GM19238 (cell line): ENCODE measurements at regions not wholly inside any gene's neighbourhood (a gene's known extent, or its start where the extent isn't known, plus 50 kb on each side); places are given as distances from the start of the nearest gene placed in this dataset.

Experiments
- DNase-seq: peaks from one replicate; pipeline ENCODE4 v3.0.0; 2011; ENCODE audit warnings: low spot score; ENCODE audit not compliant: insufficient read length

DNA sequence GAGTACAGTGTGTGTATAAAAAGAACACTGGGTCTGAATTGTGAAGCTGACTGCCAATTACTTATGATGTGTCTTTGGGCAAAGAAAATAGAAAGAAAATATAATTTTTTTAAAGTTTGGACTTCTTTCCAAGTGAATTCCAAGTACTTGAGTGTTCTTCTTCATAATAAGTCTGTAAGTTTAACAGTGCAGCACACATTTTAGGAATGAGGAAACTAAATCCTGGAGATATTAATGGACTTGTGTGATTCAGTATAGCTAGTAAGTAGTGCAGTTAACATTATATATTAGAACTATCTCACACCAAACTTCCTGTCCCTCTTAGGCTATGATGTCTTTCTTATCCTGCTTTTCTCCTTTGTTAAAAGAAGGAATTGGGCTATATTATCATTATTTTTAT lies 1953.8 kb downstream of the MAT2B start:
- no peak for DNase-seq

DNA sequence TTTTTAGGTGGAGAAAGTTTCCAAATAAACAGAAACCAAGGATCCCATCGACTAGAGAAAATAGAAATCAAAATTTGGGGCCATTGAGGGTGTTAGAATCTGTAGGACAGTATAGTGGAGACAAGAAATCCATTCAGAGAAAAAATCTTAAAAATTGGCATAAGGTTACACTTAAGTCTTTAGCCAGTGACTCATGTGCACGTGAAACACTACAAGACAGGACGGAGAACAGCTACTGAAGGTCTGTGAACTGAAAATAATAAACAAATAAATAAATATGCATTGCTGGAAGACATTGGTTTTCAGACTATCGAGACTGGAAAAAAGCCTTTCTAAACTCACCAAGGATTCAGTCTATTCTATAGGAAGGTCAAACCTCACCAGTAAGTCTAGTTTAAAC lies 1955.5 kb downstream of the MAT2B start:
- no peak for DNase-seq

DNA sequence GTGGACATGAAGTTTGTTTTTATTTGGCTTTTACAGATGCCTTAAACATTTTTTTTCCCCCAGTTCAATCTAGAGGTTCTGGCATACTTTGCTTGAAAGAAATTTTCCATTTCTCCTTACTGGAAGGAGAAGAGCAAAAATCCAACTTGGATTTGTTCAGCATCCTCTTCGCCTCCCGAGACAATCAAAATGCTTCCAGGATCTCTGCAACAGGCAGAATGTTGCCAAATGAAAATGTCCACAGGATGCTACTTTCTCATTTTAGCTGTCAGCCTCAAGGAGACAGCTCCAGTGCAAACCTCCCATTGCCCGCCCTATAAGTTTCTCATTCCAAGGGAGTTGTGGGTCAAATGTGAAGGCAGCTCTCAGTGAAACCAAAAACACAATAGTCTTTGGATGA lies 1972.1 kb downstream of the MAT2B start:
- DNase-seq: no peak

DNA sequence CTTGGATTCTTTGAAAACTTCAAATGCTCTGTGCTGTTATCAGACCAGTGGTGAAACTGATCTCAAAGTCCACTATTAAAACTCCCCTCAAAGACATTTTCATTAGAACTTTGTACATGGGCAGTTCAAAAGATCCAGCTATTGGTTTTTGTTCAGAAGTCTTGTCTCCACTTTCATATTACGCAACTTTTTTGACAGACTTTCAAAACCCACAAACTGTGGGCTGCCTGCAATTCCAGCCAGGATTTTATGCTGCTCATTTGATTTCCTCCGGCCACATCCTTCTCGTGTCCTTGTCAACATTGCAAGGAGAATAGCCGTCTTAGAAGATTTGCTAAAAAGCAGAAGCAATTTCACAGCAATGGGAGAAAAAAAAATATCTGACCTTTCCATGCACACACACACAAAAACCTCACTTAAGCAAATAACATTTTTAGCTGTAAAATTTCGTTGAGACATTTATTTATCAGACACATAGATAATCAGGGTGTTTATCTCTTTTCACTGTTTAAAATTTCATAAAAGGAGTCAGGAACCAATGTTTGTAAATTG lies 1990.5 kb downstream of the MAT2B start:
- no peak for DNase-seq

DNA sequence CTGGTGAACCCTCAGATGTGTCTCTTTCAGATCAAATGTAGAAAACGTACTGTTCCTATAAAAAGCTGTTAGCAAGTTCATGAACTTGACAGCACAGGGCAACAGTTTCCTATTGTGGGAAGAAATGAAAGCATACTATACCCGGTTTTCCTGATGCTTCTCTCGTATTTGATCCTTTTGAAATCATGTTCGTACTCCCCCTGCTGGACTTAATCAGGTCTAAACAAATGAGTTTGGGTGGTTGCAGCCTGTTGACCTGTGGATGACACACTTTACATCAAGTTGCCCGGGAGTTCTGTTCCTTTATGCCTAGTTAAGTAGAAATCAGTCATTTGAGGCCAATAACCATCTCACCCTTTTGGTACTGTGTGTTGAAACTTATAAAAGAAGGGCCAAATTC lies 1992.3 kb downstream of the MAT2B start:
- DNase-seq: no peak

DNA sequence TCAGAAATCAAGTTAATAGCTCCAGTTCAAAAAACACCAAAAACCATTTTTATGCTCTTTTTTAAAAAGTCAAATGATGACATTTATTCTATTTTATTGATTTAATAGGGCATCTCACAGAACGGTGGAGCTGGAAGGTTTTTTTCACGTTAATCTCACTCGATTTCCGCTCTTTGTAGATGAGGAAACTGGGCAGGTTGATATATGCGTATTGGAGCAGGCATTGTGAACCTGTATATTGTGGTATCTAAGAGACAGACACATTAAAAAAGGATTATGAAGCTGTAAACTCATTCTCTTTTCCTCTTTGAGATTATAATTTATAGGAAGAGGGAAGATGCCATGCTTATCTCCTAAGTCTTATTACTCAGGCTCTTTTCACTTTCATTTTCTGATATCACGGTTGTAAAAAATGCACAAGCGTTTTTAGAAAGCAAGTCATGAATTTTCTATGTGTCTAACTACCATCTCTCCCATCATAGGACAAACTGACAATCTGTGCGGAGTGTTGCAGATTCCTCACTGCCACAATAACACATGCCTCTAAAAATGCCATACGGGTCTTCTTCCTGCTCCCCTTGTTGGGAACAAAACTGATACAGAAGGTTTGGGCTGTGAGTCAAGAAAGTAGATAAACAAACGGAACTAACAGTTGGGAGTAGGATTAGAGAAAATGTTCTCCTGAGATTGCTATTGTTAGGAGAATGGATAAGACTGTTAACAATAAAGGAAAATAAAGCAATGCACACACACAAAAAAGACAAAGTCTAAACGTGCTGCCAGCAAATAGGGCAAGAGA lies 1997.7 kb downstream of the MAT2B start:
- no peak for DNase-seq

DNA sequence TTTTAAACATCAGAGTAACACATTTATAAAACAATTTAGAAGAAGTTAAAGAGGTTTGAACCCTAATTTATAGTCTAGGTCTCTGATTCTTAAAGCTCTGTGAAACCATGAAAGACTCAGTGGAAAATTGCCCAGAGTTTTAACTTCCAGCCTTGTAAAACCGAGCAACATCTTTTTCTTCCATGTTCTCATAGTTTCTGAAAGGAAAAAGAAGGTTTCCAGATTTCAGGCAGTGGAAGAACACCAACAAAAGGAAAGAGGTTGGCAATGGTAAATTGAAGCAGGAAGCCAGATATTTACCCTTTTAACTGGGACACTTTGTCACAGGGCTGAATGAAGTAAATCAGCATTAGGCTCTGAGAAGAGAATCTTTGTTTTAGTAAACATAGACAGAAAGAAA lies 1999.3 kb downstream of the MAT2B start:
- DNase-seq: no peak

DNA sequence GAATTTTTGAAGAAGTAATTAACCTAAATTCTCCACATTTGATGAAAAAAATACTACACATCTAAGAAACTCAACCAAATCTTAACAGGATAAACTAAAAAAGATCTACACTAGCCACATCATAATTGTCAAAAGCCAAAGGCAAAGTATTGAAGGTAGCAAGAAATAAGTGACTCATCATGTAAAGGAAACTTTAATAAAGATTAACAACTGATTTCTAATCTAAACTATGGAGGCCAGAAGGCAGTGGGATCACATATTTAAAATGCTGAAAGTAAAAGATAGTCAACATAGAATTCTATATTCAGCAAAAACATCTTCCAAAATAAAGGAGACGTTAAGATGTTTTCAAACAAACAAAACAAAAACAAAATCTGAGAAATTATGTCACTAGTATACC lies 2002.9 kb downstream of the MAT2B start:
- no peak for DNase-seq

DNA sequence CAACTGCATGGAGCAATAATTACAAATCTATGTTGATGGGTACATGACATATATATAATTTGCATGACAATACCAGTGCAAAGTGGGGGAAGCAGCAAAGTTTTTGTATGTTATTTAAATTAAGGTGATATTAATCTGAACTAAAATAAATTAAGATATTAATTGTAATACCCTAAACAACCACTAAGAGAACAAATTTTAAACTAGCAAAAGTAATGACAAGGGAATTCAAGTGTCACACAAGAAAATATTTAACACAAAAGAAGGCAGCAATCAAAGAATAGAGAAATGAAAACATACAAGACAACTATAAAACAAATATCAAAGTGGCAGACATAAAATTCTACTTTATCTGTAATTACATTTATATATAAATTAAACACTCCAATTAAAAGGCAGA lies 2003.4 kb downstream of the MAT2B start:
- DNase-seq: no peak

DNA sequence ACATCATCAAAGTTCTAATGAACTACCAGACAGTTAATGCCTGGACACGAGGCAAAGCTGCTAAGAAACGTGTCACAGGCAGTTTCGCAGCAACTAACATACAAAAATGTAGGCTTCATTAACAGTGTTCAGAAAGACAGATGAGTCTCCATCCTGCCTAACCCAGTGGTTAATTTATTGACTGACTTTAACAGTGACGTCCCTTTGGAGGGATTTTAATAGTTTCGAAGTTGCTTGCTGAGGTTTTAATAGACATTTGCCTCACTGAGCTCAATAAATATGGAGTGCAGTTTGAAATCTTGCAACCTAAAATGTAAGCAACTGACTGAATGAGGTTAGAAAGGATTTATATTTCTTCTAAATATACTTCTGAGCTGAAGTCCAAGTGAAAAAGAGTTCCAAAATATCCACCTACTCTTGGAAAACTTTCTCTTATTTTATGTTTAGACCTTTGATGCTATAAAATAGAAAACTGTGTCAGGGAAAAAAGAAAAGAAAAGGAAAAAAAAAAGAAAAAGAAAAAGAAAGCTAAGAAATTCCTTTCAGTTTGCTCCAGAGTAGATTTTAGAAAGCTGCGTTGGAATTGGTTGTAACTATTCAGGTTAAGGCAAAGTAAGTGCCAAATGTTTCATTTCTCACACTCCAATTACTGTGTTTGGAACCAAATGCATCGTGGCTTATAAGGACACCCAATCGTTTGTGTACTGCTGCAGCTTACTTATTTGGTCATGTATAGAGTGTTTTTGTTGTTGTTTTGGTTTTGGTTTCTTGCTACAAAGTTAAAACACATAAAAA lies 2016.6 kb downstream of the MAT2B start:
- no peak for DNase-seq

DNA sequence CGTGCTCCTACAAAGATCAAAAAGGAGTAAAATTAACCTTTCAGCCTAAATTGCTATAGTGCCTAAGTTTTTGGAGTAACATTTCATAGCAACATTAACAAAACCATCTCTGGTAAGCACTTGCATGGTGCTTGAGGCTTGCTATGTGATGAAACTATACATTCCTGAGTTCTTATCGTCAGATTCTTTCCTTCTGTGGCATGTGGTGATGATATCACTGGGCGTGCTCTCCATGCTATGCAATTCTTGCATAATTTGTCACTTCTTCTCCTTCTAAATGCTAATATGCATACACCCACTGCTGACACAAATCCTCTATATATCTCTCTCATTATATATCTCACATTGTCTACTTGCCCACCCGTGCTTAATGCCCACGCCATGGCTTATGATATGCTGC lies 2019.9 kb downstream of the MAT2B start:
- no peak for DNase-seq

DNA sequence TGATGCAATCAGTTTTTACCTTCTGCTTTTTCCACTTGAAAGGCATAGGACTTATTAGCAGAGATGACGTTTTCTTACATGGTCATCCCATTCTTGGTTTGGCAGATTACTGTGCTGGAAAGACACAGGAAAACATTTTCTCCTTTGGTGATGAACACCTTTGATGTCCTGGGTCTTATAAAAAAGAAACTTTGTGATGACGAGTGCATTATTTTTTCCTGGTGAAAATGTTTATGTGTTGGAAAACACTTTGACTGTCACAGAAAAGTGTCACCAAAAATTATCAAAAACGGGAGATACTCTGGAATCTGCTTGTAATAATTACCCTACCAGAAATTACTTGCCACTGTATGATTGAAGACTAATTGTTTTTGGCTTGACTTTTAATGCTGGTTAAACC lies 2020.9 kb downstream of the MAT2B start:
- no peak for DNase-seq

DNA sequence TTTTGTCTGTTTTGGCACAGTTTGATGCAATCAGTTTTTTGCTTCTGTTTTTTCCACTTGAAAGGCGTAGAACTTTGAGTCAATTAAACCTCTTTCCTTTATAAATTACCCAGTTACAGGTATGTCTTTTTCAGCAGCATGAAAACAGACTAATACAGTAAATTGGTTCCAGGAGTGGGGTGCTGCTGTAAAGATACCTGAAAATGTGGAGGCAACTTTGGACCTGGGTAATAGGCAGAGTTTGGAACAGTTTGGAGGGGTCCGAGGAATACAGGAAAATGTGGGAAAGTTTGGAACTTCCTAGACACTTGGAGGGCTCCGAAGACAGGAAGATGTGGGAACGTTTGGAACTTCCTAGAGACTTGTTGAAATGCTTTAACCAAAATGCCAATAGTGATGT lies 2022.2 kb downstream of the MAT2B start:
- no peak for DNase-seq

DNA sequence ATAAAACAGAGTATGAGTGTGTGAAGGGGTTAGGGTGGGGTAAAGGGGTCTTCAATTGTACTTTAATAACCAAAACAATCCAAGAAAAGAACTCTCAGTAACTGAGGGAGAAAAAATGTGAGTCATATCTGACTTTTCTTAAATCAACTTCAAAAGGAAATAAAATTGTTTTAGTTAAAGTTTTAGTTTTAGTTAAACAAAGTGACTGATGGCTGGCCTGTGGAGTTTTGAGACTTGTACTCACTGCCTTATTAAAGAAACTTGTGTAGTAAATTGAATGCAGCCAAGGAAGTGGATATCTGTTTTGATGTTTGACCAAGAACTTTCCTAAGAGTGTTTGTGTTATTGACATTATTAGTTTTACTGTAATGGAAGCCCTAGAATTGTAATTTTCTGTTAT lies 2032.6 kb downstream of the MAT2B start:
- no peak for DNase-seq

DNA sequence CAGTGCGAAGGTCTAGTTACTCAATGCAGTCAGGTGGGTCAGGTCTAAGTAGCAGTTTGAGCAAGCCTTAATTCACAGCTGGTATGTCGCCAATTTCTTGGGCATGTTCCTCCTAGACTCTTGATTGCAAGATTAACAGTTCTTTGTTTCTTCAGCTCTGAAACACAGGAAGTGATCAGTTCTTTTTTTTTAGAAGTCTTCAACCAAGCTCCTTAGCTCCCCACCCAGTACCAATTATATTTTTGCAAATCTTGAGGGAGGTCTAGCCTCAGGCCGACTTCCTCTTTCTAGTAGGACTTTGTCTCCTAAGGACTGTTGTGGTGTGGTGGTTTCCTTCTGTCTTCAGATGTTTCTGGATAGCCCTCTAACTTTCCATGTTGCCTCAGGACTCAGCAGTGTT lies 2054.2 kb downstream of the MAT2B start:
- no peak for DNase-seq

DNA sequence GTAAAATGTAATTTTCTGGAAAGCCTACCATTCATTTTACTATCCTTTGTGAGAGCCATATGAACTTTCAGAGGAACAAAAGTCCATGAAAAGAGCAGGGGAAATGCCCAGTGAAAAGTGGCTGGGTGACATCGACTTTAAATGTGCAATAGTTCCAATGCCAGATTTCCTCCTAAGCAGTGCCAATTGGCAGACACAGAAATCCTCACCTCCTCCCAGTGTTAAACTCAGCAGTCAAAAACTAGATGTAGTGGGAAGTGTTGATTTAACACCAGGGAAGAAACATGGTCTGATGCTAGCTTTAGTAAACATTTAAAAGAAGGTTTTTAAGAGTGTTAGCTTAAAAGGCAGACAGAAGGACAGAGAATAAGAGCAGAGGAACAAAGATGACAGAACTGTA lies 2055.2 kb downstream of the MAT2B start:
- no peak for DNase-seq

DNA sequence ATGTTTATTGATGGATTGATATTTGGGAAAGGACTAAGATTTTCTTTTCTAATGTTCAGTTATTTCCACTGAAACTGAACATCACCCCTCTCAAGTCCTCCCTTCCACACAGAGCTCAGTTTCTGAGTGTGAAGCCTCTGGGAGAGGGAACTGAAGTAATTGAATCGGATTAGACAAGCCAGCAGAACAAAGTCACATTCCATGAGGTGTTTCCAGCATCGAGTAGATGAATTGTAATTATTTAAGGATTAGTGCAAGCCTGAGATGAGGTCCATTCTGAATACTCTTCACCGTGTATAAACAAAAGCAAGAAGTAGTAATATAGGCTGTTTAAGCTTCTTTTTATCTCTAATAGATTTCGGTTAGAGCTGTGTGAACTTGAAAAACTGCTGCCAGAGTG lies 2060.5 kb downstream of the MAT2B start:
- no peak for DNase-seq

DNA sequence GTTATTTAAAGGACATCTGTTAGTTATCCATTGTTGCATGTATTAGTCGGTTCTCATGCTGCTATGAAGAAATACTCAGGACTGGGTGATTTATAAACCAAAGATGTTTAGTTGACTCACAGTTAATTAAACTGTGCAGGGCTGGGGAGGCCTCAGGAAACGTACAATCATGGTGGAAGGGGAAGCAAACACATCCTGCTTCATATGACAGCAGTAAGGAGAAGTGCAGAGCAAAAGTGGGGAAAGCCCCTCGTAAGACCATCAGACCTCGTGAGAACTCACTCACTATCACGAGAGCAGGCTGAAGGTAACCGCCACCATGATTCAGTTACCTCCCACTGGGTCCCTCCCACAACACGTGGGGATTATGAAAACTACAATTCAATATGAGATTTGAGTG lies 2064.1 kb downstream of the MAT2B start:
- no peak for DNase-seq

DNA sequence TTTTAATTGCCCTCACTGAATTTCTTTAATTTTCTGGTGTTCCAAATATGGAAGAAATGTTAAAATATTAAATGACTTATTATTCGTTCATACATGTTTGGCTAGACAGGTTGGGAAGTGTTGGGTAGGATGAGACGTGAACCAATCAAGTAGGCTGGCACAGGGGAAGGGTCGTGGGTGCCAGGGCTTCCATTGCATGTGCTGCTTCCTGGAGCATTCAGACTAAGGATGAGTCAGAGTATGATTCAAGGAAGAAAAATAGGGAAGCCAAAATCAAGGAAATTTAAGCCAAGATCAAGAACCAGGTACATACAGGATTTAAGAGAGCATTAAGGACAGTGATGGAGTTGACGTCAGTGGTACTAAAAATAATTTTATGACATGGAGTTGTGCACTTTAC lies 2068.0 kb downstream of the MAT2B start:
- DNase-seq: no peak

DNA sequence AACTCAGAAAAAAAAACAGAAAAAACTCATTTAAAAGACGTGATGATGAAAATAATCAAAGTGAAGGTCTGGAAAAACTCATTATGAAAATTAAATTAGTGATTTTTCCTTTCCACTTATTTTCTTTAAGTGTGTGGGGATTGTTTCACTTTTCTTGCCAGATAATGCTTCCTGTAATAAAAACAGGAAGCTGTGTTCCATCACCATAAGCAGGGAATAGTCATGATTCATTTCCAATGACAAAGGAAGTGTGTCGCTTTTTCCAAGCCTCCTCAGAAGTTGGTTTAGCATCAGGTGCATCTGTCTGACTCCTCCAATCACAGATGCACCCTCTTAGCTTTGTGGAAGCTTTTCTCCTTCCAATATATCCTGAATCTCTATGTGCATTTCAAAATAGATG lies 2068.7 kb downstream of the MAT2B start:
- no peak for DNase-seq

DNA sequence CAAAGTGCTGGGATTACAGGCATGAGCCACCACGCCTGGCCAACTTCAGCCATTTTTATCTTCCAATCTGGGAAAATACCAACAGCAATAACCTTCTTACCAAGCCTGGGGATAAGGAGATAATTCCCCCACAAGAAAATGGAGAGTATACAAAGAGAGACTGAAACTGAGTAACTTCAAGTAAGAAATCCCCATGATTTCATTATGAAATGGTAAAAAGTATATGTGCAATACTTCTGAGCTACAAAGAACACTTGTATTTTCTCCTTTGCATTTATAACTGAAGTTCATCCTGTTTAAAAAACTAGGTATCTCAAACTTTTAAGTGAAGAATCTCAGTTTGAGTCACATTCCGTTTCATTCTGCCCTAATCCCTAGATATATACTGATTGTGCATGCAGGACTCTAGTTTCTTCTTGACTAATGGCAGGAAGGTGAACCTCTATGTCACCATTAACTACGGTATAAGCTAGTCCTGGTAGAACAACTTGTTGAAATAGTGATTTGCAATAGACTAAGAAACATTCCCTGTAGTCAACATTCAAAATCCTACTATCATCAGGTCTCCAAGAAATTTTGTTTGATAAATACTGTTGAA lies 2071.4 kb downstream of the MAT2B start:
- no peak for DNase-seq

DNA sequence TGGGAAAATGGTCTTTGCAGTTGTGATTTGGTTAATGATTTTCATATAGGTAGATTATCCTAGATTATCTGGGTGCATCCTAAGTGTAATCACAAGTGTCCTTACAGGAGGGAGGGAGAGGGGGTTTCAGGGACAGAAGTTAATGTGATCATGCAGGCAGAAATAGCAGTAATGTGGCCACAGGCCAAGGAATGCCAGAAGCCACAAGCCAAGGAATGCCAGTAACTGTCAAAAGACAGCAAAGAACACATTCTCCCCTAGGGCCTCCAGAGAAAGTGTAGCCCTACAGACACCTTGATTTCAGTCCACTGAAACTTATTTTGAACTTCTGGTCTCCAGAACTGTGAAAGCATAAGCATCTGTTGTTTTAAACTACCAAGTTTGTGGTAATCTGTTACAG lies 2074.5 kb downstream of the MAT2B start:
- no peak for DNase-seq
